ENCODE measurements at regions not wholly inside any gene's neighbourhood (a gene's known extent, or its start where the extent isn't known, plus 50 kb on each side); places are given as distances from the start of the nearest gene placed in this dataset.

GRCh38 chr5:72723581-72723980, 92.9 kb upstream of the TNPO1 start:
- no peak for DNase-seq
- intact Hi-C loops (cut with DNase I): no loop called here
- no peak overlapping the region for H3K4me3 ChIP-seq
- no peak overlapping the region for H3K27ac ChIP-seq
- H3K4me1 ChIP-seq (replicated peaks in 1 of 2): no peaks in the 10 kb centered on the region
- no peaks in the 10 kb centered on the region for H3K36me3 ChIP-seq (replicated peaks in 1 of 2)
- no peaks in the 10 kb centered on the region for H3K27me3 ChIP-seq
- no peak for TF ChIP-seq POLR2A (IDR thresholded peaks at IDR 0.05)
- TF ChIP-seq, protein P1, sequence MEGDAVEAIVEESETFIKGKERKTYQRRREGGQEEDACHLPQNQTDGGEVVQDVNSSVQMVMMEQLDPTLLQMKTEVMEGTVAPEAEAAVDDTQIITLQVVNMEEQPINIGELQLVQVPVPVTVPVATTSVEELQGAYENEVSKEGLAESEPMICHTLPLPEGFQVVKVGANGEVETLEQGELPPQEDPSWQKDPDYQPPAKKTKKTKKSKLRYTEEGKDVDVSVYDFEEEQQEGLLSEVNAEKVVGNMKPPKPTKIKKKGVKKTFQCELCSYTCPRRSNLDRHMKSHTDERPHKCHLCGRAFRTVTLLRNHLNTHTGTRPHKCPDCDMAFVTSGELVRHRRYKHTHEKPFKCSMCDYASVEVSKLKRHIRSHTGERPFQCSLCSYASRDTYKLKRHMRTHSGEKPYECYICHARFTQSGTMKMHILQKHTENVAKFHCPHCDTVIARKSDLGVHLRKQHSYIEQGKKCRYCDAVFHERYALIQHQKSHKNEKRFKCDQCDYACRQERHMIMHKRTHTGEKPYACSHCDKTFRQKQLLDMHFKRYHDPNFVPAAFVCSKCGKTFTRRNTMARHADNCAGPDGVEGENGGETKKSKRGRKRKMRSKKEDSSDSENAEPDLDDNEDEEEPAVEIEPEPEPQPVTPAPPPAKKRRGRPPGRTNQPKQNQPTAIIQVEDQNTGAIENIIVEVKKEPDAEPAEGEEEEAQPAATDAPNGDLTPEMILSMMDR (IDR thresholded peaks at IDR 0.05): no peak
- no peaks in the 10 kb centered on the region for H3K9me3 ChIP-seq (replicated peaks in 1 of 3)

GRCh38 chr5:72722792-72723452, 93.5 kb upstream of the TNPO1 start:
- no peak overlapping the region for H3K4me3 ChIP-seq
- intact Hi-C loops (cut with DNase I): no loop called here
- WGBS, 4 donors: 77 to 82% (median 80%) methylated on average over 5 of the region's 5 CpGs

GRCh38 chr5:72721844-72722243, 94.6 kb upstream of the TNPO1 start:
- no peak overlapping the region for H3K27ac ChIP-seq
- H3K27me3 ChIP-seq: no peaks in the 10 kb centered on the region
- DNase-seq: no peak
- no peak overlapping the region for H3K4me3 ChIP-seq
- H3K9me3 ChIP-seq (replicated peaks in 1 of 3): no peaks in the 10 kb centered on the region
- WGBS, 4 donors: 82 to 92% (median 91%) methylated on average over 2 of the region's 2 CpGs
- intact Hi-C loops (cut with DNase I): no loop called here
- H3K36me3 ChIP-seq (replicated peaks in 1 of 2): no peaks in the 10 kb centered on the region
- H3K4me1 ChIP-seq (replicated peaks in 1 of 2): no peaks in the 10 kb centered on the region
- TF ChIP-seq, protein P1 (IDR thresholded peaks at IDR 0.05): no peak
- TF ChIP-seq POLR2A (IDR thresholded peaks at IDR 0.05): no peak

More at GRCh38 chr5:72722792-72723452, 93.5 kb upstream of the TNPO1 start:
- Histone ChIP-seq H3K27ac (no peak overlapping the region), H3K36me3 (replicated peaks in 1 of 2) (no peaks in the 10 kb centered on the region), H3K27me3 (no peaks in the 10 kb centered on the region), H3K9me3 (replicated peaks in 1 of 3) (no peaks in the 10 kb centered on the region), H3K4me1 (replicated peaks in 1 of 2) (no peaks in the 10 kb centered on the region)
- no peak for TF ChIP-seq POLR2A (IDR thresholded peaks at IDR 0.05)
- TF ChIP-seq, protein P1 (IDR thresholded peaks at IDR 0.05): no peak
- no peak for DNase-seq

GRCh38 chr5:72720205-72720604, 96.3 kb upstream of the TNPO1 start:
- TF ChIP-seq, protein P1 (IDR thresholded peaks at IDR 0.05): no peak
- TF ChIP-seq POLR2A (IDR thresholded peaks at IDR 0.05): no peak
- Histone ChIP-seq H3K27me3 (no peaks in the 10 kb centered on the region), H3K27ac (no peak overlapping the region), H3K4me1 (replicated peaks in 1 of 2) (no peaks in the 10 kb centered on the region), H3K4me3 (no peak overlapping the region), H3K9me3 (replicated peaks in 1 of 3) (no peaks in the 10 kb centered on the region), H3K36me3 (replicated peaks in 1 of 2) (no peaks in the 10 kb centered on the region)
- peak in 3 of 7 donors; percentile 13 to 18 (median 15) for DNase-seq
- intact Hi-C loops (cut with DNase I): no loop called here
- 51 to 56% (median 55%) methylated on average over 4 of the region's 4 CpGs for WGBS, 4 donors
